ENCODE measurements at regions not wholly inside any gene's neighbourhood (a gene's known extent, or its start where the extent isn't known, plus 50 kb on each side); places are given as distances from the start of the nearest gene placed in this dataset.

GRCh38 chr3:74091204-74091603 lies 466.5 kb upstream of the PDZRN3 start:
- H3K56ac ChIP-seq (ENCODE audit: insufficient read length, low read depth, low read length), result no peak overlapping the region
- Mint-ChIP-seq H3K36me3 (ENCODE audit: insufficient read depth in 1 of 3, low read depth in 3 of 3) (no peaks in the 10 kb centered on the region), H3K9me3 (no peaks in the 10 kb centered on the region), H3K4me3 (no peak overlapping the region), H3K4me1 (peaks cover 0 to 3% of the 10 kb centered on the region in 2 experiments; a peak in 1 of 4 replicates), H3K27me3 (ENCODE audit: low read depth) (no peaks in the 10 kb centered on the region), H3K27ac (no peak overlapping the region)
- H2AFZ ChIP-seq (ENCODE audit: low read length), result no peak overlapping the region
- no CpG with 5 or more reads among the region's 2 CpGs for WGBS (ENCODE audit: extremely low coverage, insufficient read length, low lambda C conversion rate)
- H4K91ac ChIP-seq (ENCODE audit: insufficient read length, low read depth, low read length), result no peak overlapping the region
- H3K79me1 ChIP-seq (ENCODE audit: insufficient read depth, low read depth, low read length, poor library complexity, severe bottlenecking), result no peaks in the 10 kb centered on the region
- H3K14ac ChIP-seq (ENCODE audit: insufficient read depth, low read length), result no peak overlapping the region
- TF ChIP-seq, protein P1, sequence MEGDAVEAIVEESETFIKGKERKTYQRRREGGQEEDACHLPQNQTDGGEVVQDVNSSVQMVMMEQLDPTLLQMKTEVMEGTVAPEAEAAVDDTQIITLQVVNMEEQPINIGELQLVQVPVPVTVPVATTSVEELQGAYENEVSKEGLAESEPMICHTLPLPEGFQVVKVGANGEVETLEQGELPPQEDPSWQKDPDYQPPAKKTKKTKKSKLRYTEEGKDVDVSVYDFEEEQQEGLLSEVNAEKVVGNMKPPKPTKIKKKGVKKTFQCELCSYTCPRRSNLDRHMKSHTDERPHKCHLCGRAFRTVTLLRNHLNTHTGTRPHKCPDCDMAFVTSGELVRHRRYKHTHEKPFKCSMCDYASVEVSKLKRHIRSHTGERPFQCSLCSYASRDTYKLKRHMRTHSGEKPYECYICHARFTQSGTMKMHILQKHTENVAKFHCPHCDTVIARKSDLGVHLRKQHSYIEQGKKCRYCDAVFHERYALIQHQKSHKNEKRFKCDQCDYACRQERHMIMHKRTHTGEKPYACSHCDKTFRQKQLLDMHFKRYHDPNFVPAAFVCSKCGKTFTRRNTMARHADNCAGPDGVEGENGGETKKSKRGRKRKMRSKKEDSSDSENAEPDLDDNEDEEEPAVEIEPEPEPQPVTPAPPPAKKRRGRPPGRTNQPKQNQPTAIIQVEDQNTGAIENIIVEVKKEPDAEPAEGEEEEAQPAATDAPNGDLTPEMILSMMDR (conservative IDR thresholded peaks at IDR 0.05), result no peak
- H3K23me2 ChIP-seq (ENCODE audit: insufficient read length, low read depth, low read length, poor library complexity, severe bottlenecking), result no peaks in the 10 kb centered on the region
- no peak overlapping the region for H3K23ac ChIP-seq (ENCODE audit: insufficient read length, low read depth, low read length)
- H2BK20ac ChIP-seq (ENCODE audit: low read depth, low read length, poor library complexity, severe bottlenecking), result no peak overlapping the region
- no peak overlapping the region for H3K27ac ChIP-seq (ENCODE audit: insufficient read length, low read depth, low read length)
- no peak overlapping the region for H2BK15ac ChIP-seq (ENCODE audit: low read depth, low read length)
- no peak overlapping the region for H3K18ac ChIP-seq (ENCODE audit: insufficient read length, low read depth, low read length)
- no peak overlapping the region for H2AK5ac ChIP-seq (ENCODE audit: insufficient read length, low read length)
- H3T11ph ChIP-seq (ENCODE audit: low read length), result no peak overlapping the region
- no peak overlapping the region for H4K8ac ChIP-seq (replicated peaks; ENCODE audit: insufficient read length, low read depth, low read length)
- no peaks in the 10 kb centered on the region; the same call in 1 of the 2 replicates for H3K27me3 ChIP-seq (ENCODE audit: insufficient read depth, low read length)
- no peak overlapping the region for H2BK12ac ChIP-seq (ENCODE audit: insufficient read length, low read depth, low read length)
- H3K9me3 ChIP-seq (ENCODE audit: control insufficient read depth, low read depth, low read length), result no peaks in the 10 kb centered on the region
- H3K4me2 ChIP-seq (ENCODE audit: insufficient read depth, insufficient read length, low read length), result no peak overlapping the region
- H3K79me2 ChIP-seq (ENCODE audit: insufficient read depth, low read length), result no peaks in the 10 kb centered on the region
- no peak for DNase-seq
- H3K9ac ChIP-seq (ENCODE audit: extremely low read depth, insufficient read length, low read length), result no peak overlapping the region
- H3K4me1 ChIP-seq (ENCODE audit: insufficient read depth, low read length), result no peaks in the 10 kb centered on the region
- no peak overlapping the region for H2BK120ac ChIP-seq (ENCODE audit: low read depth, low read length, poor library complexity, severe bottlenecking)
- H2BK5ac ChIP-seq (ENCODE audit: insufficient read length, low read length), result no peak overlapping the region
- H4K5ac ChIP-seq (ENCODE audit: insufficient read length, low read depth, low read length), result no peak overlapping the region
- H4K20me1 ChIP-seq (ENCODE audit: control insufficient read depth, insufficient read depth, insufficient read length), result no peaks in the 10 kb centered on the region
- H3K4ac ChIP-seq (ENCODE audit: low read depth, low read length), result no peak overlapping the region

Measured in H9 (cell line).